ENCODE measurements at regions not wholly inside any gene's neighbourhood (a gene's known extent, or its start where the extent isn't known, plus 50 kb on each side); places are given as distances from the start of the nearest gene placed in this dataset.

- TF ChIP-seq POLR2AphosphoS5 (IDR thresholded peaks at IDR 0.05; ENCODE audit: borderline replicate concordance, low read depth, low read length) (no peak), EZH2 (IDR thresholded peaks at IDR 0.05) (no peak), FOXP2 (optimal IDR thresholded peaks at IDR 0.05; ENCODE audit: control extremely low read depth, extremely low read length, insufficient read depth) (no peak)
Observed at GRCh38 chr7:52270301-52270700, 765.1 kb upstream of the POM121L12 start.
